GM21526 (cell line): ENCODE measurements at regions not wholly inside any gene's neighbourhood (a gene's known extent, or its start where the extent isn't known, plus 50 kb on each side); places are given as distances from the start of the nearest gene placed in this dataset.

Experiments
- ATAC-seq: cut with Tn5 transposase; IDR thresholded peaks from one replicate; pipeline ENCODE4 v1.9.1; 2021; ENCODE audit warnings: moderate library complexity; ENCODE audit not compliant: unreplicated experiment, low FRiP score

GRCh38 chr2:120785228-120785966 is 49.7 kb downstream of the GLI2 start:
- no peak for ATAC-seq

GRCh38 chr2:120786038-120786960 is 50.6 kb downstream of the GLI2 start:
- ATAC-seq, result no peak

GRCh38 chr2:120787111-120787821 is 51.6 kb downstream of the GLI2 start:
- ATAC-seq, result no peak

GRCh38 chr2:120787822-120788700 is 52.4 kb downstream of the GLI2 start:
- ATAC-seq, result no peak

- no peak for ATAC-seq
Observed at GRCh38 chr2:120791243-120791961, 55.7 kb downstream of the GLI2 start.

GRCh38 chr2:120791962-120792297 is 56.3 kb downstream of the GLI2 start:
- no peak for ATAC-seq

- no peak for ATAC-seq
Observed at GRCh38 chr2:120793682-120794403, 58.2 kb downstream of the GLI2 start.

- no peak for ATAC-seq
Observed at GRCh38 chr2:120794716-120795115, 59.0 kb downstream of the GLI2 start.

- ATAC-seq, result no peak
Observed at GRCh38 chr2:120796094-120796493, 60.4 kb downstream of the GLI2 start.

- ATAC-seq, result no peak
Observed at GRCh38 chr2:120797421-120798221, 62.0 kb downstream of the GLI2 start.

- no peak for ATAC-seq
Observed at GRCh38 chr2:120798567-120799247, 63.0 kb downstream of the GLI2 start.

- no peak for ATAC-seq
Observed at GRCh38 chr2:120802158-120802557, 66.5 kb downstream of the GLI2 start.

- no peak for ATAC-seq
Observed at GRCh38 chr2:120802867-120803484, 67.3 kb downstream of the GLI2 start.

- no peak for ATAC-seq
Observed at GRCh38 chr2:120803764-120804335, 68.2 kb downstream of the GLI2 start.

GRCh38 chr2:120804459-120804858 is 68.8 kb downstream of the GLI2 start:
- no peak for ATAC-seq

GRCh38 chr2:120805011-120805410 is 69.3 kb downstream of the GLI2 start:
- no peak for ATAC-seq

- no peak for ATAC-seq
Observed at GRCh38 chr2:120805602-120806001, 69.9 kb downstream of the GLI2 start.
